ENCODE measurements at regions not wholly inside any gene's neighbourhood (a gene's known extent, or its start where the extent isn't known, plus 50 kb on each side); places are given as distances from the start of the nearest gene placed in this dataset.

DNA sequence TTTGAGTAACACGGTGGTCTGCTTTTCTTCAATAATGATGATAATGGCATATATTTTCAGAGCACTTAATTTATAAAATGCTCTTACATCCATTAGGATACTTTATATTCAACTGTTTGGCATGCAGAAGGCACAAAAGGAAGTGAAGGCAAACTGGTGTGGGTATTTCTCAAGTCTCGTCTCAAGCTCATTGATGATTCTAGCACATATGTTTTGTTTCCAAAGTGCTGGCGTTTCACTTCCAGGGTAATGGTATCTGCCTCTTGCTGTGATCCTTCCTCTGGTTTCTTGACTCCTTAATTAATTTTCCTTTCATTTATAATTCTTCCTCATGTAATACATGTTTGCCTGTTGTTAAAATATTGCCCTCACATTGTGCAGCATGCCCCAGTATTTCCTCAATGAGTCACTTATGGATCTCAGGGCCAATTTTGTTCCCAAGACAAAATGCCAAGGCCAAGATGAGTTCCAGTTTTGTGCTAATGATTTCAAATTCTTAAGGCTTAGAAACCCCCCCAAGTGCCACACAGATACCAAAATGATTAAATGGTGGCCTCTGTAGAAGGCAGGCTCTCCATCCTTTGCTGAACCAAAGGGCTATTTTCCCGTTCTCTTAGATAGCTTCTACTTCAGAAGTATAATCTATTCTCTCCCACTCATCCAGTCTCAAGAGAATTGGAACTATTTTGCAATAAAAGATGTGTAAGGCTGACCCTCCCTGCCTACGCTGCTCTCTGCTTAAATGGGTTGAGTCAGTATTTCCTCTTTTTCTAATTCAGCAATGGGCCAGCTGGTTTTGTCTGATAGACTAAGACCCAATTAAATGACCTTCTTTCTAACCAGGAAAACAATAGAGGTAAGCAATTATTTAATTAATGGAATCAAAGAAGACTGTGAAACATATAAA lies 171.2 kb downstream of the ZNF365 start:
- TF ChIP-seq, protein P1, sequence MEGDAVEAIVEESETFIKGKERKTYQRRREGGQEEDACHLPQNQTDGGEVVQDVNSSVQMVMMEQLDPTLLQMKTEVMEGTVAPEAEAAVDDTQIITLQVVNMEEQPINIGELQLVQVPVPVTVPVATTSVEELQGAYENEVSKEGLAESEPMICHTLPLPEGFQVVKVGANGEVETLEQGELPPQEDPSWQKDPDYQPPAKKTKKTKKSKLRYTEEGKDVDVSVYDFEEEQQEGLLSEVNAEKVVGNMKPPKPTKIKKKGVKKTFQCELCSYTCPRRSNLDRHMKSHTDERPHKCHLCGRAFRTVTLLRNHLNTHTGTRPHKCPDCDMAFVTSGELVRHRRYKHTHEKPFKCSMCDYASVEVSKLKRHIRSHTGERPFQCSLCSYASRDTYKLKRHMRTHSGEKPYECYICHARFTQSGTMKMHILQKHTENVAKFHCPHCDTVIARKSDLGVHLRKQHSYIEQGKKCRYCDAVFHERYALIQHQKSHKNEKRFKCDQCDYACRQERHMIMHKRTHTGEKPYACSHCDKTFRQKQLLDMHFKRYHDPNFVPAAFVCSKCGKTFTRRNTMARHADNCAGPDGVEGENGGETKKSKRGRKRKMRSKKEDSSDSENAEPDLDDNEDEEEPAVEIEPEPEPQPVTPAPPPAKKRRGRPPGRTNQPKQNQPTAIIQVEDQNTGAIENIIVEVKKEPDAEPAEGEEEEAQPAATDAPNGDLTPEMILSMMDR (IDR thresholded peaks at IDR 0.05), result no peak
- TF ChIP-seq EZH2 (IDR thresholded peaks at IDR 0.05; ENCODE audit: borderline replicate concordance, insufficient read depth, low read depth, low read length, poor library complexity, severe bottlenecking), result no peak
